ENCODE measurements at regions not wholly inside any gene's neighbourhood (a gene's known extent, or its start where the extent isn't known, plus 50 kb on each side); places are given as distances from the start of the nearest gene placed in this dataset.
A peak's percentile ranks its signal among the peaks of the same experiment; 100 is the strongest.

DNA sequence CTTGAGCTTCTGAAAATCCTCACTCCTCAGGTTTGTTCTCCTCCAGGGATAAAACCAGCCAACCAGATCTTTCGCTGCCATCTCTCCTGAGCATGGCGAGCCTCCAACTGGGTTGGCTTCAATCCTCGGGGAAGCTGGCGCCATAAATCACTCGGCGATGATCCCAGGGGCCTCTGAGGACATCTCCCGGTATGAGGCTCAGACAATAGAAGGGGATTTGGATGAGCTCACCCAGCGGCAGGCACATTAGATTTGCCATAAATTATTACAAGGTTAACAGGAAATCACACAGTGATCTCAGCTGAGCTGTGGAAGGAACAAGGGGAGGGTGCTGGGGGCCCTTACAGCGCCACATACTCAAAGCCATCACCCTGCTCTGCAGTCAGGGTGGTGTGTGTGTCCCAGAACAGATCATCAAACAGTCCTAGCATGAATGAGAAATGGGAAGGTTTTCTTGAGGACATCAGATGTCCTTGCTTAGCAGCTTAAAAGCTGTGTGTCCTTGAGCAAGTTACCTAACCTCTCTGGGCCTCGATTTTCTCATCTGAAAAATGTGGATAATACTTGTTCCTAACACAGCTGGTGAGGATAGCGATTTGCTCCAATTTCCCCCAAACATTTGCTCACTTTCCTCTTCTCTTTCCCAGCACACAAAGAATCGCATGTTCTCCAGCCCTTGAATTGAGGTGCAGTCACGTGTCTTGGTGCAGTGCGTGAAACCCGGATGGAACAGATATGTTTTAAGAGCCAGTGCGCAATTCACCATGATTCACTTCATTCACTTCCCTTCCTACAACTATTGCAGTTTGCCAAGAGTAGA lies 142.8 kb downstream of the SCARB1 start:
- TF ChIP-seq, protein P1, sequence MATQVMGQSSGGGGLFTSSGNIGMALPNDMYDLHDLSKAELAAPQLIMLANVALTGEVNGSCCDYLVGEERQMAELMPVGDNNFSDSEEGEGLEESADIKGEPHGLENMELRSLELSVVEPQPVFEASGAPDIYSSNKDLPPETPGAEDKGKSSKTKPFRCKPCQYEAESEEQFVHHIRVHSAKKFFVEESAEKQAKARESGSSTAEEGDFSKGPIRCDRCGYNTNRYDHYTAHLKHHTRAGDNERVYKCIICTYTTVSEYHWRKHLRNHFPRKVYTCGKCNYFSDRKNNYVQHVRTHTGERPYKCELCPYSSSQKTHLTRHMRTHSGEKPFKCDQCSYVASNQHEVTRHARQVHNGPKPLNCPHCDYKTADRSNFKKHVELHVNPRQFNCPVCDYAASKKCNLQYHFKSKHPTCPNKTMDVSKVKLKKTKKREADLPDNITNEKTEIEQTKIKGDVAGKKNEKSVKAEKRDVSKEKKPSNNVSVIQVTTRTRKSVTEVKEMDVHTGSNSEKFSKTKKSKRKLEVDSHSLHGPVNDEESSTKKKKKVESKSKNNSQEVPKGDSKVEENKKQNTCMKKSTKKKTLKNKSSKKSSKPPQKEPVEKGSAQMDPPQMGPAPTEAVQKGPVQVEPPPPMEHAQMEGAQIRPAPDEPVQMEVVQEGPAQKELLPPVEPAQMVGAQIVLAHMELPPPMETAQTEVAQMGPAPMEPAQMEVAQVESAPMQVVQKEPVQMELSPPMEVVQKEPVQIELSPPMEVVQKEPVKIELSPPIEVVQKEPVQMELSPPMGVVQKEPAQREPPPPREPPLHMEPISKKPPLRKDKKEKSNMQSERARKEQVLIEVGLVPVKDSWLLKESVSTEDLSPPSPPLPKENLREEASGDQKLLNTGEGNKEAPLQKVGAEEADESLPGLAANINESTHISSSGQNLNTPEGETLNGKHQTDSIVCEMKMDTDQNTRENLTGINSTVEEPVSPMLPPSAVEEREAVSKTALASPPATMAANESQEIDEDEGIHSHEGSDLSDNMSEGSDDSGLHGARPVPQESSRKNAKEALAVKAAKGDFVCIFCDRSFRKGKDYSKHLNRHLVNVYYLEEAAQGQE (IDR thresholded peaks at IDR 0.05; ENCODE audit: insufficient read depth in 1 of 2, low read depth in 2 of 2, low read length in 1 of 2) = no peak
- TF ChIP-seq SIN3A (IDR thresholded peaks at IDR 0.05; ENCODE audit: borderline replicate concordance, insufficient read depth, low read depth, low read length) = no peak
- no peak for TF ChIP-seq TCF7L2 (IDR thresholded peaks at IDR 0.05; ENCODE audit: low read depth, low read length)
- TF ChIP-seq POLR2AphosphoS5 (IDR thresholded peaks at IDR 0.05; ENCODE audit: low read depth, low read length) = no peak
- H3K4me3 ChIP-seq (ENCODE audit: low read depth in 2 of 2, low read length in 2 of 2) = no peak overlapping the region
- intact Hi-C loops (cut with micrococcal nuclease; ENCODE audit: unreplicated experiment) (loop anchor here (5.0 to 10.0 kb wide), 2 partner anchors 39 to 156 kb away; partner anchors contain the start of gene NCOR2), in situ Hi-C loops (cut with HindIII; ENCODE audit: low pct_unique_long_range_greater_than_20kb, low sequenced_read_pairs) (no loop called here)
- CTCF ChIA-PET = interaction anchor here (0.6 kb wide), 1 partner anchor 40 kb away, joined by 3 read pairs; no protein-coding TSS in a partner anchor
- BruUV-seq (replicated peaks) = no TSS peak
- no peaks in the 10 kb centered on the region for H3K36me3 ChIP-seq (ENCODE audit: control insufficient read depth, insufficient read depth, low read length)
- no peak for ATAC-seq
- POLR2A ChIA-PET = interaction anchor here (0.6 kb wide), 1 partner anchor 38 kb away, joined by 3 read pairs; no protein-coding TSS in a partner anchor
- no peaks in the 10 kb centered on the region for H3K27me3 ChIP-seq (ENCODE audit: control insufficient read depth, insufficient read depth, low read length)
- no peak for DNase-seq (ENCODE audit: low read depth, low spot score)
- peaks cover 31% of the 10 kb centered on the region for H3K4me1 ChIP-seq (ENCODE audit: control insufficient read depth, insufficient read depth, low read length)
- H3K27ac ChIP-seq (ENCODE audit: low read length) = peak overlapping the region; percentile 69
- no peaks in the 10 kb centered on the region for H3K9me3 ChIP-seq (ENCODE audit: control insufficient read depth, insufficient read depth, low read depth, low read length)

DNA sequence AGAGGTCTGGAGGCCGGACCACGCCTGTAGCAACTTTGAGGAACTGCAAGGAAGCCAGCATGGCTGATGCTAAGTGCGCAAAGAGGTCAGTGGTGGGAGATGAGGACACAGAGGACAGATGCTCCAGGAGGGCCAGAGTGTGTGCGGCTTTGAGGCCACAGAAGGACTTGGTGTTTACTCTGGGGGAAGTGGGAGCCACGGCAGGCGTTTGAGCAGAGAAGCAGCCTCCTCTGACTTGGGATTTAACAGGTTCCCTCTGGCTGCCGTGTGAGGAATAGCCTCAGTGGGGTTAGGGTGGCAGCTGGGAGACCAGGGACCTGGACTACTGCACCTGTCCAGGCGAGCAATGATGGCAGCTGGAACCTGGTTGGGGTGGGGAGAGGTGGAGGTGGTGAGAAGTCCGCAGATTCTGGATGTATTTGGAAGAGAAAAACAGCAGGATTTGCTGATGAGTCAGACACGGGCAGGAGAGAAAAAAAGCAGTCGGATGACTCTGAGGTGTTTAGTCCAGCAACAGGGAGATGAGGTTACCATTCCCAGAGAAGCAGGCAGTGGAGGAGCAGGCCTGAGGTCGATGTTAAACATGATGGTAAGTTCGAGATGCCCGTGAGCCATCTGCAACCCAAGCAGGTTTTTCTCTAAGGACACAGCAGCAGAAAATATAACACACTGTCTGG lies 143.5 kb downstream of the SCARB1 start:
- TF ChIP-seq, protein P2, sequence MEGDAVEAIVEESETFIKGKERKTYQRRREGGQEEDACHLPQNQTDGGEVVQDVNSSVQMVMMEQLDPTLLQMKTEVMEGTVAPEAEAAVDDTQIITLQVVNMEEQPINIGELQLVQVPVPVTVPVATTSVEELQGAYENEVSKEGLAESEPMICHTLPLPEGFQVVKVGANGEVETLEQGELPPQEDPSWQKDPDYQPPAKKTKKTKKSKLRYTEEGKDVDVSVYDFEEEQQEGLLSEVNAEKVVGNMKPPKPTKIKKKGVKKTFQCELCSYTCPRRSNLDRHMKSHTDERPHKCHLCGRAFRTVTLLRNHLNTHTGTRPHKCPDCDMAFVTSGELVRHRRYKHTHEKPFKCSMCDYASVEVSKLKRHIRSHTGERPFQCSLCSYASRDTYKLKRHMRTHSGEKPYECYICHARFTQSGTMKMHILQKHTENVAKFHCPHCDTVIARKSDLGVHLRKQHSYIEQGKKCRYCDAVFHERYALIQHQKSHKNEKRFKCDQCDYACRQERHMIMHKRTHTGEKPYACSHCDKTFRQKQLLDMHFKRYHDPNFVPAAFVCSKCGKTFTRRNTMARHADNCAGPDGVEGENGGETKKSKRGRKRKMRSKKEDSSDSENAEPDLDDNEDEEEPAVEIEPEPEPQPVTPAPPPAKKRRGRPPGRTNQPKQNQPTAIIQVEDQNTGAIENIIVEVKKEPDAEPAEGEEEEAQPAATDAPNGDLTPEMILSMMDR (IDR thresholded peaks at IDR 0.05) = peak; percentile 13; the same call in 1 of the 2 replicates
- TF ChIP-seq, protein P1 (IDR thresholded peaks at IDR 0.05; ENCODE audit: insufficient read depth in 1 of 2, low read depth in 2 of 2, low read length in 1 of 2) = no peak
- no peak for TF ChIP-seq TCF7L2 (IDR thresholded peaks at IDR 0.05; ENCODE audit: low read depth, low read length)
- TF ChIP-seq POLR2AphosphoS5 (IDR thresholded peaks at IDR 0.05; ENCODE audit: low read depth, low read length) = no peak
- POLR2A ChIA-PET = no interaction called here
- in situ Hi-C loops (cut with HindIII; ENCODE audit: low pct_unique_long_range_greater_than_20kb, low sequenced_read_pairs) (no loop called here), intact Hi-C loops (cut with micrococcal nuclease; ENCODE audit: unreplicated experiment) (loop anchor here (5.0 to 10.0 kb wide), 2 partner anchors 38 to 155 kb away; partner anchors contain the start of gene NCOR2)
- DNase-seq (ENCODE audit: low read depth, low spot score) (no peak), ATAC-seq (peak; percentile 40)
- no peak overlapping the region for H3K4me3 ChIP-seq (ENCODE audit: low read depth in 2 of 2, low read length in 2 of 2)
- H3K36me3 ChIP-seq (ENCODE audit: control insufficient read depth, insufficient read depth, low read length) = no peaks in the 10 kb centered on the region
- CTCF ChIA-PET = interaction anchor here (0.6 kb wide), 1 partner anchor 40 kb away, joined by 3 read pairs; no protein-coding TSS in a partner anchor
- peaks cover 39% of the 10 kb centered on the region for H3K4me1 ChIP-seq (ENCODE audit: control insufficient read depth, insufficient read depth, low read length)
- no peaks in the 10 kb centered on the region for H3K27me3 ChIP-seq (ENCODE audit: control insufficient read depth, insufficient read depth, low read length)
- H3K9me3 ChIP-seq (ENCODE audit: control insufficient read depth, insufficient read depth, low read depth, low read length) = no peaks in the 10 kb centered on the region
- no TSS peak for BruUV-seq (replicated peaks)
- peak overlapping the region; percentile 69 for H3K27ac ChIP-seq (ENCODE audit: low read length)

All from Panc1 (cell line).